ENCODE measurements at regions not wholly inside any gene's neighbourhood (a gene's known extent, or its start where the extent isn't known, plus 50 kb on each side); places are given as distances from the start of the nearest gene placed in this dataset.
"Not testable (repeated sequence)": the region's sequence is repeated elsewhere in the genome, so short reads cannot be mapped to it uniquely, and the experiment has no call there.

DNA sequence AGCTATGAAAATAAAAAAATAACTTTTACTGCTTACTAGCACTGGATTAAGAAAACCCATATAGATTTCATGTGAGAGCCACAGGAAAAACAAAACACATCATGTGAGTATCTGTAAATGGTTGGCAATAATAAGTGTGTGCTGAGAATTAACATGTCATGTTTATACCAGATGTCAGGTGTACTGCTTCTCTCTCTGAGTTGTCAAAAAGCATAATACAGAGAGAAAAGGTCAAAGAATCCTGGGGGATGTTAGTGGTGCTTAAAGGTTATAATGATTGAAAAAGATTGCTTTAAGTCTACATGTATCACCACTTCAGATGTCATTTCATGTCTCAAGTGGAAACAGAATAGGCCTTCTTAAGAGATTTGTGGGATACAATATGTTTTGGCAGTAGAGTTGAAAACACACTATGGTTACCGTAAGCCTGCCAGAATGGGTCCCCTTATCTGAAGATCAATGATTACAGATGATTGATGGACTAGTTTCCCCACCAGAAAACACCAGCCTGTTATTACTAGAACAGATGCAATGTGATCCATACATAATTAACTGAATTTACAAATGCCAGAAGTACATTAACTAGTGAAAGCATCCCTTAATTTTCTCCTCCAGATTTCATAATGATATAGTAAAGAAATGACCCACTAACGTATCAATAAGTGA is 204.1 kb downstream of the CNTN3 start:
- DNase-seq: peak; percentile 5

DNA sequence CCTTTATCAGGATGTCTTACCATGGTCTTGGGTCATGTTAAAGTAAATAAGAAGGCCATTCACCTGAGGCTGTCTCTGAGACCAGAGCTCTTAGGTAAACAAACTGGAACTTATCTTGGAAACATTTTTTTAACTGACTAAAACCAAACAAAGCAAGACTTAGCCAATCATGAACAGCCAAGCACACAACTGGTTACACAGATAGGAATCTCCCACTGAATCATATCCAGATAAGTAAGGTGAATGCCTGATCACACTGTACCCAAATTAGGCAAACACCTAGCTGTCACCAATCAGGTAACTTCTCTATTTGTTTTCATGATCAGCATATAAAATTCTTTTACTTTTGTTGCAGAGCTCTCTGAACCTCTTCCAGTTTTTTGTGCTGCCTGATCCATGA is 205.4 kb downstream of the CNTN3 start:
- no peak for DNase-seq

DNA sequence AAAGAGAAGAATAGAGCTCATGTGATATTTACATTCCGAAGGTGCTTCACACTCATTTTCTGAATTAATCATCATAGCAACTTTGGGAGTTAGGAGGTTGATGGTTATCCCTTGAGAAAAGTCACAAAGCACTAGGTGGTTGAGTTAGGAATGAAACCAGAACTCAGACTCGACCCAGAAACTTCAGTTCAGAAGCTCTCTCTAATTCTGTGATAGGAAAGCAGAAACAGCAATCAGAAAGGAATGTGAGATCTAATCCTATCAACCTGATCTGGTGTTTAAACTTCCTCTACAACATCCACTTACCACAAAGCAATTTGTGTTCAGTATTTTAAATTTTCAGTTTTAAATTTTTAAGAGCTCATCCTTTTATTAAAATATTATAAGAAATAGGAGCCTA is 211.2 kb downstream of the CNTN3 start:
- no peak for DNase-seq

DNA sequence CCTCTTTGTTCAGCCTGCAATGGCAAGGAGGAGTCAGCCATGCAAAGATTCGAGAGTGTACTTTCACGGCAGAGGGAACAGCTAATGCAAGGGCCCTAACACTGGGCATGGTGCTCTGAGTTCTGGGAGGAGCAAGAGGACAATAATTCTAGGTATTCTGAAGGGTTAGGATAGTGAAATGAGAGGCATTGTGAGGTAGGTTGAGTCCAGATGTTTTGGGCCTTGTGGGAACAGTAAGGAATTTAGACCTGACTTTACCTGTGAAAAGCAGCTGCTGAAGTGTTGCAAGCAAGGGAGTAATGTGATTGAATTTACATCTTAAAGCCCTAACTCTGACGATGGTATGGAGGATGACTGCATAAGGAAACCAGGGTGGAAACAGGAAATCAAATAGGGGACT is 211.6 kb downstream of the CNTN3 start:
- DNase-seq: no peak

DNA sequence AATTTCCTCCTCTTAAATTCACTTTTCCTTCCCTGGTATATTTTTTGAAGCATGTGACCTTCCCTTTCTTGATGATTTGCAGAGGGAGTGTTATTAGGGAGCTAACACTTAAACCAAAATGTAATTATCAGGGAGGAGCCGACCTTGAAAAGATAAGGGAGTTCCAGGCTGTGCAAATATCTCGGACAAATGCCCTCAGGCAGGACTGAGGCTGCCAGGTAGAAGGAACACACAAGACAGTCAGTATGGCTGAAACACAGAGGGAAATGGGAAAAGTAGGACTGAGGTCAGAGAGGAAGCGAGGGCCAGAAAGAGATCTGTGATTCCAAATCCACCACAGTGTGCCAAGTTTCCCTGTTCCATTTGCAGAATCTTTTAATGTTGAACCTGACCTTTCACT is 221.0 kb downstream of the CNTN3 start:
- DNase-seq: no peak

DNA sequence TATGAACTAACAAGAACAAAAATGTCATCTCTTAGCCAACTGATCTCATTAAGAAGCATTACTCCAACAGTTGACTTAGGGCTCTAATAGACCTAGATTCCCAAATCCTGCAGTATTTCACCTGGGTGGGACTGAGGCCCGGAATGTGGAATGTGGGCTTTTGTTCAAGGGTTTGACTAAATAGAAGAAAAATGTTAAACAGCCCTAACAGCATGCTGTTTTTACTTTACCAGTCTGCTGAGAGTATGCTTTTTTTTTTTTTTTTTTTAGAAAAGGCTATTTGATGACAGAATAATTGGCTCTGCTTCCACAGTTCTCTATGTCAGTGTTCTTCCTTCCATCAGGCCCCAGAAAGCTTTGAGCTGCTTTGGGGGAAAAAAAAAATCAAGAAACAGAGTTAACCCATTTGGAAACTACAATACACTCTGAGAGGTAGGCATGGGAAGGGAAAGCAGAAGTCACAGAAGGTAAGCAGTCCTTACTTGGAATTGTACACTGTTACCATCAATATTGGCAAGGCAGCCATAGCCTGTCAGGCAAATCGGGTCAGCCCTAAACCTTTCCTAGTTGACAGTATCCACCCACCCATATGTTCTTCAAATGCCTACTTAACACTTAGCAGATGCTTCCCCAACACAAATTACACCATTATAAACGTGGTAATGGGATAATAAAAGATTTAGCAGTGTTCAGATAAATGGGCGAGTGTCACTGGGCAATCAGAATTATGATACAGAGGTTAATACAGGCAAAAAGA is 224.2 kb downstream of the CNTN3 start:
- DNase-seq: no peak

DNA sequence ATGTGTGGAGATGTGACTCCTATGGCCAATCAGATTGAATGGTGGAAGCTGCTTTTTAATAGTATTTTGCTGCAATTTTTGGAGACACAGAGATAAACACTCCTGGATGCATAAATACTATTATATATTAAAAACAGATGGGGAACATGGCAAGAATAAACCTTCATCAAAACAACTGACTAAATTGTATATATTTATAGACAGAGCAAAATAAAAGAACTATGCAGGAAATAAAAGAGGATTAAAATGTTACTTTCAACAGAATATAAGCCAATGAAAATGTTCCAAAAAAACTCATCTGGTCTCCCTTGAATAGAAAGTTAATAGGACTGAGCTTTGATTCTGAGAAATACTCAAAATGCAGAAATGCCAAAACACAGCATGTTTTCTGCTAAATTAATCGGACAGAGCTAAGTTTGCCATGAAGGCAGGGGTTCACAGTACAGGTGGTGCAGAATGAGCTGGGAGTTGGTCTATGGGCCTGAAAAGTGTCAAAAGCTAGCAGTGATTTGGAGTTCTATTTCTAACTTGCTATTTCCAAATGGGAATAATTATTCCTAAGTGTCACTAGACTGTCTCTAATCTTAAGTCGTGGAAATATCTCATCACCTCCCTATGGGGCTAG is 227.2 kb downstream of the CNTN3 start:
- DNase-seq: no peak

DNA sequence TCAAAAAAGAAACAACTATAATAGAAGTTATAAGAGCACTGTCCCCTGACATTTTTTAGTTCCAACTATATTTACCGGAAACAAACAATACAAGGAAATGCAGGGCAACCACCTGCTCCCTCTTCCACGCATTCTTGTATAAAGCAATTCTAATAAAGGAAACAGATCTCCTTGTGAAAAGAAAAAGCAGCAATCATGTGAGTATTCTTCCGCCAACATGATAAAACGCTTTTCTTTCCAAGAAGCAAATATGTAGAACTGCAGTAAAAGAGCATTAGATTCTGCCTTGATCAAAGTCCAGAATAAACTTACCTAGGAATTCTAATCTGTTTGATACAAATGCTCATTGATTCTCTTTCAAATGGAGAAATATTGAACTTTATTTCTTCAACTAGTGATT is 230.3 kb downstream of the CNTN3 start:
- DNase-seq: no peak

DNA sequence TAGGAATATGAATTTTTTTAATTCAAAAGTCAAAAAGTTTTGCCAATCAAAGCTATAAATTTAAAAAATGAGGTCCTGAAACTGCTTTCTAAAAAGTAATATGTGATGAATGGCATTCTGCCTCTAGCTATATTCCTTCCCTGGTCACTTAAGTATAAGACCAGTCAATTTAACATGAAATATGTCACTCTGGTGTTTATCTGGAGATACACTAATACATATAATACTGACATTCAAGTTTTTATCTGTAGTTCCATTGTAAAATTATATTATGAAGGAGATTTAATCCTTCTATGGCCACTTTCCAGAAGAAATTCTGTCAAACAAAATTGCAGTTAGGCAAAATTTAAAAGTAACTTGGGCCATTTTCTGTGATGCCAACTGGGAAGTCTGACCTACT is 236.8 kb downstream of the CNTN3 start:
- no peak for DNase-seq

DNA sequence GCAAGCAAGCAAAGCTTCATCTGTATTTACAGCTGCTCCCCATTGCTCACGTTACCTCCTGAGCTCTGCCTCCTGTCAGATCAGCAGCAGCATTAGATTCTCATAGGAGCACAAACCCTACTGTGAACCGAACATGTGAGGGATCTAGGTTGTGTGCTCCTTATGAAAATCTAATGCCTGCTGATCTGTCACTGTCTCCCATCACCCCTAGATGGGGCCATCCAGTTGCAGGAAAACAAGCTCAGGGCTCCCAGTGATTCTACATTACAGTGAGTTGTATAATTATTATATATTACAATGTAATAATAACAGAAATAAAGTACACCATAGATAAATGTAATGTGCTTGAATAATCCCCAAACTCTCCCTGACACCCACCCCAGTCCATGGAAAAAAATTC is 238.1 kb downstream of the CNTN3 start:
- DNase-seq: not testable (repeated sequence)

DNA sequence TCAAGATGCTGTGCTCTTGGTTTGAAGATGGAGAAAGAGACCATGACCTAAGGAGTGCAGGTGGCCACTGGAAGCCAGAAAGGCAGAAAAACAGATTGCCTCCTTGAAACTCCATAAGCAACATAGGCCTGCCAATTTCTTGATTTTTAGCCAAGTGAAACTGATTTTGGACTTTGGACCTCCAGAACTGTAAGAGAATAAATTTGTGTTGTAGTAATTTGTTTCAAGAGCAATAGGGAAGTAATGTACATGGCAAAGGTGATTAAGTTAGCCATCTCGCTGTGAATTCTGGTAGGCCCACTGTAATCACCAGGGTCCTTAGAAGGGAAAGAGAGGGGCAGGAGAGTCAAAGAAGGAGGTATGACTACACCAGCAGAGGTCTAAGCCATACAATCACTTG is 238.8 kb downstream of the CNTN3 start:
- DNase-seq: no peak

DNA sequence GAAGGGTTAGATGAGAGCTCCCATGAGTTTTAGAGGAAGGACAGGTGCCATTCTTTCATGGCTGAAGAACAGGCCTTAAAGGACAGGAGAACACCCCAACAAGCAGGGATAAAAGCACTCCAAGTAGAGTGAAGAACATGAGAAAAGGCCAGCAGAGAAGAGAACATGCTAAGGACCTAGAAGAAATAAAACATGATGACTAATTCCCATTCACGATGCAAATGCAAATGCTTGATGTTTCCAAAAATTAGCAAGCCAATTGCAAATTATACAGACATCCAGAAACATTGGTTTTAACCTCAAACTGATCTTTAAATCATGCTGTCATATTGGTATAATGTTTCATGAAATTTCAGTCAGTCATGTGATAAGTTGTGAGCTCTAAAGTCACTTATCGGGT is 241.7 kb downstream of the CNTN3 start:
- DNase-seq: no peak

DNA sequence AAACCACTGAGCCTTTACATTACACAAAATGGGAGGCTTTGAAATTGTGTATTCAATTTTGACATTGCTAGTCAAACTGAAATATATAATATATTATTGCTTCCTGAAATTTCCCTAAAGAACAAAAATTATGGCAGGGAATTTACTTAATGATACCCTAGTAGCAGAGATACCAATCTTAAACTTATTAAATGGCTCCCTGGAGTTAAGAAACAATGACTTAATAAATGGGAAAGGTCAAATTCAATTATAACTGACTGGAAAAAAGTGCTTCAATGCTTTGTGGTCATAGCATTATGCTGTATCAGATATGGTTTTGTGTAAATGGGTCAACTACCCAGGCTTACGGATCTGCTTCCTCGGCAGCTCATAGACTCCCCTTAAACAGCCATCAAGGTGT is 244.1 kb downstream of the CNTN3 start:
- no peak for DNase-seq

DNA sequence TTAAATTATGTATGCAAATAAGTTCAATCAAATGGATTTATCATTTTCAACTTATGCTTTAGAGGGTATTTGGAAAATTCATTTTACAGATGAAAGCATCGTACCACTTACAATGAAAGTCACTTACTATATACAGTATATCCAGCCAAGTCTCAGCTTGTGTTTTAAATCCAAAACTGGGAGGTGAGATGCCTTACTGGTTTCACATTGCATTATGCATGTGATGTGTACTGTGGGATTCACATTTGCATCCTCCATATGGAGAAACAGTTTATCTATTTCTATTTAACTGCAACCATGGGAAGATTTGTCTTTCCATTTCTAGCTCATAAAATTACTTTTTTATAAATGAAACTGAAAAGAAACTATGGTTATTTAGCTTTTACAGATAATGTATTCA is 248.1 kb downstream of the CNTN3 start:
- DNase-seq: no peak

DNA sequence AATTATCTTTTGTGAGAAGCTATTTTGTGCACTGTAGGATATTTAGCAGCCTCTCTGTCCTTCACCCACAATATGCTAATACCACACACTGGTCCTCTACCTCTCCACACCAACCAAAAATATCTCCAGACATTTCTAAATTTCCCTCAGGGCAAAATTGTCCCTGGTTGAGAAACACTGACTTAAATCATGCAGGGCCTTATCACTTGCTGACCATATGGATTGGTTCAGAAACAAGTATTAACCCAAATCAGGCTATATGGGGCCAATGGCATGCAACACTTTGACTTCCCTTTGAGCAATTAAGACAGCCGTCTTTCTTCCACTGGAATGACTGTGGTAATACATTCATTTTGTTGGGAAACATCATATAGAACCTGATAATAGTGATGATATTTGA is 251.1 kb downstream of the CNTN3 start:
- no peak for DNase-seq

DNA sequence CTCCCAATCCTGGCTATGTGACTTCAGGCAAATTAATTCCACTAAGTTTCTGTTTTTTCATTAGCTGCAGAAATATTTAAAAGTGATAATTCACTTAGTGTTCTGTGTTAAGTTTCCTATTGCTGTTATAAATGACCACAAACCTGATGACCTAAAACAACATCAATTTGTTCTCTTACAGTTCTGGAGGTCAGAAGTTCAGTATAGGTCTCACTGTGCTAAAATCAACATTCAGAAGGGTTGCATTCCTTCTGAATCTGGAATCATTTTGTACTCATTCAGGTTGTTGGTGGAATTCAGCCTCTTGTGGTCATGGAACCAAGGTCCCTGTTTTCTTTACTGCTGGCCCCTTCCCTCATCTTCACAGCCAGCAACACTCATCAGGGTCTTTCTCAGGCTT is 254.1 kb downstream of the CNTN3 start:
- no peak for DNase-seq

DNA sequence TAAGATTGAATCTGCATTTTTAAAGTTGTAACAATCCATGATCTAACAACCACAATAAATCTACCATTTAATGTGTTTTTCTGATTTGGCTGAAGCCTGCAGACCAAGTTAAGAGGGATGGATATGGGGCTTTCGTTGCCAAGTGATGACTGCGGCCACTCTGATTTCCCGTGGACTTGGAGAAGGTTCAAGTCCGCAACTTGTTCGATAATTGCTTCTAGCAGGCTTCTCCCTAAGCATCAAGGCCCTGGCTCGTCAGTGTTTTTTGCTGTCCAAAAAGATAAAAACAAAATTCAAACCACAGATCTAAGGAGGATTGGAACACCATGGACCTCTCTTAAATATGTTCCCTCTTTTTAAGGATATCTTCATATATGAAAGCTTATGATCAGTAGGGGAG is 256.6 kb downstream of the CNTN3 start:
- DNase-seq: no peak

DNA sequence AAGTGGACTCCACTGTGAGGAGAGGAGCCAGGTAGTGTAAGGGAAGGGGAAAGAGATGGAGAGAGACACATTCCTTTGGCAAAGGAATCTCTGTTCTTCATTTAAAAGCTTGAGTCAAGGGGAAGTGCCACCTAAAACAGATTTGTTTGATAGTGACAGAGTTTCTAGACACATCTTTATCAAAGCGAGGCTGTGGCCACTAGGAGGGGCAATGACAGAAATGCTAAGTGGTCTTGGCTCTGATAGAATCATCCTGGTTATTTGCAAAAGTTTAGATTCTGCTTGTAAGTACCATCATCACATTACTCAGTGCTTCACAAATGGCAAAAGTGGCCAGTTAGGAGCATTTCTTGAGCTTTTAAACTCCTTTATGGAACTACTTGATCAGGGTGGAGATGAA is 261.4 kb downstream of the CNTN3 start:
- no peak for DNase-seq

DNA sequence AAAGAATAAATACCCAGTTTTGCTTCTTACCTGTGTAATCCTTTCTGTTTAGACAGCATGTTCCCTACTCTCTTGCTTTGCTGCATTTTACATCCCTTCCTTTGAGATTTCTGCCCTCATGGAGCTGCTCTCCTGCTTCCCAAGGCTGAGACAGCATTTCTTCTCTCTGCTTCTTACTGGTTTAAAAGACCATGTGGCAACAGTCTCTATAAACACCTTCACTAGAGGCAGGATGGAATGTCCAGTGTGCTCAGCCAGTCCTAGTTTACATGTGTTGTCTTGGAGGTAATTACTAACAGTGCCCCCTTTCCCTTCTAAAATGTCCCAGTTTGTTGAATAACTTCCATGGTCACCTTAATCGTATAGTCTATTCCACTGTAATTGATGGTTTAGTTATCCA is 262.3 kb downstream of the CNTN3 start:
- DNase-seq: no peak

DNA sequence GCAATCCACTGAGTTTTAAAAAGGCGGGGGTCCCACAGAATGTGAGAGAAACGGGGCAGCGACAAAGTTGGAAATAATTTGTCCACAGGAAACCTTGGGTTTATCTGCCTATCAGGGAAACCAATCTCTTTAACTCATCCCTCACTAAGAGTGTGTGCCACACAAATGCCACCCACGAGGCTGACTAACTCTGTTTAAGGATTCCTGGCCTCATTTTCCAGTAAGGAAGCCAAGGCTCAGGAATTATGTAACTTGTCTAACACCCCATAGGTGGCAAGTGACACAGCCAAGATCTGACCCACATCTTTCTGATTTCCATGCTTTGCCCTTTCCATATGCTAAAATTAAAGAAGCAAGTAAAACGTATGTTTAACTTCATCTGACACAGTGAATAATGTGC is 263.2 kb downstream of the CNTN3 start:
- no peak for DNase-seq

DNA sequence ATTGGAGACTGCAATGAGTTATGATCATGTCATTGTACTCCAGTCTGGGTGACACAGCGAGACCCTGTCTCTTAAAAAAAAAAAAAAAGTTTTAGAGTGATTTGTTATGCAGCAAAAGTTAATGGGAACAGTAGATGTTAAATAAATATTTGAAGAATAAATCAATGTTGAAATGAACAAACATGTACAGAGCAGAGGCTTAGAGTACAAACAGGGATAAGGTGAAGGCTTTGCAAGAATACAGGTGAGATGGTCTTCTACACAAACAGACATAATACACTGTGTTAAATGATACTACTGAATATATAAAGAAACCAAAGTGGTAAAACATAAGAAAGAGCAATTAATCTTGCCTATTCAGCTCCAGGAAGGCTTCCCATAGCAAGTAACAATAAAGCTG is 265.4 kb downstream of the CNTN3 start:
- no peak for DNase-seq

DNA sequence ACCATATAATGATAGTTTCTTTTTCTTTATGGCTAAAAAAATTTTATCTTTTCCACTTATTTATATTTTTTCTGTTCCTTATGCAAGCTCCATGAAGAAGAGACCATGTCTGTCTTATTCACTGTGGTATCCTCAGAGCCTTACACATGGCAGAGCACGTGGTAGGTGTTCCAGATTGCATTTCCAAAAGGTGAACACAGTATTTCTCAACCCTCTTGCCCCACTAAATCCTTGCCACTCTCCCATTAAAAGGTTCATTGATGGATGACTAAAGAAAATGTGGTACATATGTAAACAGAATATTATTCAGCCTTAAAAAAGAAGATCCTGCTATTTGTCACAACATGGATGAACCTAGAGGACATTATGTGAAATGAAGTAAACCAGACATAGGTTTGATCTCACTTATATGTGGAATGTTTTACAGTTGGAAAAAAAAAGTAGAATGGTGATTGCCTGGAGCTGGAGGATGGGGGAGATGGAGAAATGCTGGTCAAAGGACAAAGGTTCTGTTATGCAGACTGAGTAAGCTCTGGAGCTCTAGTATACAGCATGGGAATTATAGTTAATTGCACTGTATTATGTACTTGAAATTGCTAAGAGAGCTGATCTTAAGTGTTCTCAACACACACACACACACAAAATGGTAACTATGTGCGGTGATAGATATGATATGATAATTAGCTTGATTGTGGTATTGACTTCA is 266.7 kb downstream of the CNTN3 start:
- peak; percentile 20 for DNase-seq

DNA sequence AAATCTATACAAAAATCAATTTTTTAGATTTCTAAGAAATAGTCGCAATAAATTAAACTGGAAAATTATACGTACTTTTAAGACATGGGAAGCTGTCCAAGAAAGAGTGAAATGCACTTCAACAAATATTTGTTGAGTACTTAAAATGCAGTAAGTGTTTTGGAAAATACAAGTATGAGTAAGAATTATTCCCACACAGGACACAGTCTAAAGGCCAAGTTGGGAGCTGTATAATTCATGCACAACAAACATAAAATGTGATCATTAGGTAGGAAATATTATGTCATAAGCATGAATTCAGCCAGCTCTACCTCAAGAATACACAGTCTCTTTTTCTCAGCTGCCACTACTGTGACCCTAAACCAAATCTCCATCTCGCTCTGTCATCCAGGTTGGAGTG is 267.6 kb downstream of the CNTN3 start:
- DNase-seq: no peak

DNA sequence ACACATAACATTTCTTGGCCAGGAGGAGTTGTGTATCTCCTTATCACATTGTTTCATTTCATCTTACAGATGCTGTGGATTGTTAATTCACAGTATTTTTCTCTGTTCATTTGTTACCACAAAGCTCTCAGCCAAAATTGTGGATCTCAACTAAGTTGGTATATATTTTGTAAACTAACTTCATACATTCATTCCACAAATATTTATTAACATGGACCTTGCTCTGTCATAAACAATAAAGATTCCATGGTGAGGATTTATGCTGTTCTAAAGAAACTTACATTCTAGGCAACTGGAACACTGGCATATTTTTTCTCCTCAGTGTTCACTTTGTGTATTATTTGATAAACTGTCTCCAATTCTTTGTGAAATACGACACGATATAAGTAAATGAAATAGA is 268.8 kb downstream of the CNTN3 start:
- DNase-seq: no peak

Measured in NCI-H1105 treated with DMSO at 0.1 percent for 48 hours (cell line).